Gastroesophageal sphincter (tissue), 4 donors: ENCODE measurements at regions not wholly inside any gene's neighbourhood (a gene's known extent, or its start where the extent isn't known, plus 50 kb on each side); places are given as distances from the start of the nearest gene placed in this dataset.
"Not testable (repeated sequence)": the region's sequence is repeated elsewhere in the genome, so short reads cannot be mapped to it uniquely, and the experiment has no call there.

ENCODE experiments used
- ATAC-seq: fragments of 150-250 bp; one replicate; pipeline ENCODE4 v1.9.1; 2016; ENCODE audit warnings: mild to moderate bottlenecking, moderate library complexity
- H3K27ac ChIP-seq, 4 donors: fragments of 200-600 bp; sonication (generic) in 3 of 4; 1 replicate in 3 of 4; 2 replicates in 1 of 4; pipeline ENCODE4 v1.5.1; 2016 to 2019
- H3K27me3 ChIP-seq: fragments of 200-600 bp; sonication (generic); one replicate; pipeline ENCODE4 v1.5.1; 2019
- H3K36me3 ChIP-seq, 2 donors: fragments of 200-600 bp; sonication (generic); one replicate each; pipeline ENCODE4 v1.5.1; 2019; ENCODE audit warnings: control low read depth in 1 of 2
- H3K4me1 ChIP-seq, 3 donors: fragments of 200-600 bp; sonication (generic); 1 replicate in 2 of 3; 2 replicates in 1 of 3; pipeline ENCODE4 v1.5.1; 2016 to 2019; ENCODE audit warnings: control low read depth in 2 of 3
- H3K4me3 ChIP-seq, 2 donors: fragments of 200-600 bp; sonication (generic); one replicate each; pipeline ENCODE4 v1.5.1; 2019; ENCODE audit warnings: mild to moderate bottlenecking in 1 of 2, moderate library complexity in 1 of 2
- H3K9me3 ChIP-seq, 3 donors: fragments of 200-600 bp; sonication (generic); one replicate each; pipeline ENCODE4 v1.5.1; 2017 to 2019; ENCODE audit warnings: control low read depth in 2 of 3
- EP300 ChIP-seq: sonication (generic); formaldehyde crosslinking; IDR thresholded peaks from one replicate; pipeline ENCODE4 v1.6.1; 2017; ENCODE audit warnings: antibody characterized with exemption, mild to moderate bottlenecking
- POLR2A ChIP-seq, 2 donors: fragments of 450-650 bp; IDR thresholded peaks; one replicate each; pipeline ENCODE4 v1.6.1; 2017; ENCODE audit warnings: antibody characterized with exemption in 2 of 2, mild to moderate bottlenecking in 2 of 2, moderate library complexity in 1 of 2
- POLR2AphosphoS5 ChIP-seq: sonication (generic); formaldehyde crosslinking; IDR thresholded peaks from one replicate; pipeline ENCODE4 v1.6.1; 2017; ENCODE audit warnings: antibody characterized with exemption
- WGBS, 2 donors: methylation state at CpG; one replicate each; pipeline ENCODE4 v1.1.5; 2018; ENCODE audit warnings: low coverage in 1 of 2; 5-methylcytosine and 5-hydroxymethylcytosine counted together
- TF ChIP-seq, protein P1 (sequence below), 4 experiments: fragments of 200-600 bp in 2 of 4; fragments of 450-650 bp in 2 of 4; sonication (generic) in 1 of 4; IDR thresholded peaks; one replicate each; pipeline ENCODE4 v1.5.1; 2017 to 2019; ENCODE audit warnings: antibody characterized with exemption in 4 of 4, mild to moderate bottlenecking in 2 of 4, moderate library complexity in 2 of 4

DNA sequence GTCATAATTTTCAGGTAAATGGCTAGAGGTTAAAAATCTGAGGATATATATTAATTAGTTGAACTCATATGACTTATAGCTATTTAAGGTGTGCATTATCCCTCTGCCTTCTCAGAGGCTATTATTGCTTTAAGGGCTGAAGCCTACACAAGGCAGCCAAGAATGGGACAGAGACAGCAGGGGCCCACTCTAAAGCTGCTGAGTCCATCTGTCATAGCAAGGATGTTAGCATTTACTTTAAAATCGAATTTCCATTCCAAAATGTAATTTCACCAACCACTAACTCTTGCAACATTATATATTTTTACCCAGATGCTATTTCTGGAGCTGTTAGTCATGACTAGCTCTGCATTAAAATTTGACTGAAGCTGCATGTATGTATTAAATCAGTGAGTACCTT, 236.3 kb upstream of the FSIP2 start:
- 30 to 42% methylated on average over 1 of the region's 1 CpG for WGBS, 2 donors
- no peaks in the 10 kb centered on the region for H3K27me3 ChIP-seq
- TF ChIP-seq, protein P1, sequence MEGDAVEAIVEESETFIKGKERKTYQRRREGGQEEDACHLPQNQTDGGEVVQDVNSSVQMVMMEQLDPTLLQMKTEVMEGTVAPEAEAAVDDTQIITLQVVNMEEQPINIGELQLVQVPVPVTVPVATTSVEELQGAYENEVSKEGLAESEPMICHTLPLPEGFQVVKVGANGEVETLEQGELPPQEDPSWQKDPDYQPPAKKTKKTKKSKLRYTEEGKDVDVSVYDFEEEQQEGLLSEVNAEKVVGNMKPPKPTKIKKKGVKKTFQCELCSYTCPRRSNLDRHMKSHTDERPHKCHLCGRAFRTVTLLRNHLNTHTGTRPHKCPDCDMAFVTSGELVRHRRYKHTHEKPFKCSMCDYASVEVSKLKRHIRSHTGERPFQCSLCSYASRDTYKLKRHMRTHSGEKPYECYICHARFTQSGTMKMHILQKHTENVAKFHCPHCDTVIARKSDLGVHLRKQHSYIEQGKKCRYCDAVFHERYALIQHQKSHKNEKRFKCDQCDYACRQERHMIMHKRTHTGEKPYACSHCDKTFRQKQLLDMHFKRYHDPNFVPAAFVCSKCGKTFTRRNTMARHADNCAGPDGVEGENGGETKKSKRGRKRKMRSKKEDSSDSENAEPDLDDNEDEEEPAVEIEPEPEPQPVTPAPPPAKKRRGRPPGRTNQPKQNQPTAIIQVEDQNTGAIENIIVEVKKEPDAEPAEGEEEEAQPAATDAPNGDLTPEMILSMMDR (IDR thresholded peaks at IDR 0.05) = no peak
- TF ChIP-seq EP300 = no peak
- H3K27ac ChIP-seq = no peak overlapping the region
- no peak overlapping the region for H3K4me3 ChIP-seq
- H3K36me3 ChIP-seq = no peaks in the 10 kb centered on the region
- no peak for ATAC-seq
- H3K4me1 ChIP-seq = no peaks in the 10 kb centered on the region
- H3K9me3 ChIP-seq = peaks cover 0 to 24% (median 0%) of the 10 kb centered on the region in 3 donors

DNA sequence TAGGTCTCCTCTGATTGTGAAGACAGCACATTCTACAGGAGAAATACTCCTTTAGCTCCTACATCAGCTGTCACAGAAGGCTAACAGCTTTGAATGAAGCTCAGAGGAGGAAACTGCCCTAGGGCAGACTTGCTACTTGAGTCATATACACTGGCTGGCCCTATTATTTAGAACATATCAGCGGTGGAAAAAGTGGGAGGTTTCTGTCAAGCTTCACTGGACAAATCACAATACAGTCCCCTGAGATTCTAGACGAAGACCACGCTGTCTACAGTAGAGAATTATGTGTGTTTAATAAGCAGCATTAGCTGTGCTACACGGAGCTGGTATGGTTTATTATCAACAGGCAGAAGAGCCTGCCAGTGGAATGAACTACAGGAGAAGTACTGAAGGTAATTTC, 230.9 kb upstream of the FSIP2 start:
- Histone ChIP-seq H3K9me3 (peaks cover 0 to 62% (median 0%) of the 10 kb centered on the region in 3 donors), H3K36me3 (no peaks in the 10 kb centered on the region), H3K4me3 (no peak overlapping the region), H3K27ac (no peak overlapping the region), H3K4me1 (no peaks in the 10 kb centered on the region), H3K27me3 (no peaks in the 10 kb centered on the region)
- ATAC-seq = no peak
- WGBS, 2 donors = 33 to 48% methylated on average over 3 to 4 of the region's 4 CpGs
- TF ChIP-seq POLR2A (IDR thresholded peaks at IDR 0.05) = no peak
- TF ChIP-seq POLR2AphosphoS5 = no peak
- TF ChIP-seq, protein P1 (IDR thresholded peaks at IDR 0.05) = no peak
- TF ChIP-seq EP300 = no peak

DNA sequence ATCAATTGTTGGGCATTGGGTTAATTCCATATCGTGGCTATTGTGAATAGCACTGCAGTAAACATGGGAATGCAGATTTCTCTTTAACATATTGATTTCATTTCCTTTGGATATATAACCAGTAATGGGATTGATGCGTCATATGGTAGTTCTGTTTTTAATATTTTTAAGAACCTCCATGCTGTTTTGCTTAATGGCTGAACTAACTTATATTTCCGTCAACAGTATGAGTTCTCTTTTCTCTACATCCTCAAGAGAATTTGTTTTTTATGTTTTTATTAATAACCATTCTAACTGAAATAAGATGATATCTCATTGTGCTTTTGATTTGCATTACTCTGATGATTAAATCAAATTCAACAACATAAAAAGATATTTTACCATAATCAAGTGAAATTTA, 228.5 kb upstream of the FSIP2 start:
- H3K36me3 ChIP-seq = no peaks in the 10 kb centered on the region
- H3K9me3 ChIP-seq = peaks cover 0 to 64% (median 0%) of the 10 kb centered on the region in 3 donors
- no peak for ATAC-seq
- no peak for TF ChIP-seq POLR2AphosphoS5
- no peak for TF ChIP-seq POLR2A (IDR thresholded peaks at IDR 0.05)
- TF ChIP-seq, protein P1 (IDR thresholded peaks at IDR 0.05) = no peak
- no peak for TF ChIP-seq EP300
- no peaks in the 10 kb centered on the region for H3K4me1 ChIP-seq
- H3K27me3 ChIP-seq = no peaks in the 10 kb centered on the region
- WGBS, 2 donors = 88 to 100% methylated on average over 2 to 3 of the region's 3 CpGs
- no peak overlapping the region for H3K27ac ChIP-seq
- H3K4me3 ChIP-seq = no peak overlapping the region

DNA sequence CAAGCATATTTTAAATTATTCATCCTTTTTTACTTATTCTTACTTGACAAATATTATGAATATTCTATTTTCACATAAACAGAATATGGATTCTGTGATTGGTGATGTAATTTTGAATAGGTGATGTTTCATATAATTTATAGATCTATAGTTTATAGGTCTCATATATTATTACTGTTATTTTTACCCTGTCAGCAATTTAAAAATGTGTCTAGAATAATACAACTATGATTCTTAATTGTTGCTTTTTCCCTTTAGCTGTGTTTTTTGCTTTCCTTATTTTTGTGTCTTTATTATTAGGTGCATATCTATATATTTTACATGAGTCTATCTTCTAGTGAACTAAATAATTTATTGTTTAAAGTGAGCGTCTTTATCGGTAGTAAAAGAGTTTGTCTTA, 226.7 kb upstream of the FSIP2 start:
- TF ChIP-seq, protein P1 (IDR thresholded peaks at IDR 0.05) = no peak
- TF ChIP-seq EP300 = no peak
- no peak for TF ChIP-seq POLR2AphosphoS5
- no peak for TF ChIP-seq POLR2A (IDR thresholded peaks at IDR 0.05)
- peaks cover 0 to 73% (median 0%) of the 10 kb centered on the region in 3 donors for H3K9me3 ChIP-seq
- H3K4me1 ChIP-seq = no peaks in the 10 kb centered on the region
- H3K27me3 ChIP-seq = no peaks in the 10 kb centered on the region
- 96 to 100% methylated on average over 2 of the region's 2 CpGs for WGBS, 2 donors
- no peak overlapping the region for H3K27ac ChIP-seq
- ATAC-seq = no peak
- no peak overlapping the region for H3K4me3 ChIP-seq
- no peaks in the 10 kb centered on the region for H3K36me3 ChIP-seq

DNA sequence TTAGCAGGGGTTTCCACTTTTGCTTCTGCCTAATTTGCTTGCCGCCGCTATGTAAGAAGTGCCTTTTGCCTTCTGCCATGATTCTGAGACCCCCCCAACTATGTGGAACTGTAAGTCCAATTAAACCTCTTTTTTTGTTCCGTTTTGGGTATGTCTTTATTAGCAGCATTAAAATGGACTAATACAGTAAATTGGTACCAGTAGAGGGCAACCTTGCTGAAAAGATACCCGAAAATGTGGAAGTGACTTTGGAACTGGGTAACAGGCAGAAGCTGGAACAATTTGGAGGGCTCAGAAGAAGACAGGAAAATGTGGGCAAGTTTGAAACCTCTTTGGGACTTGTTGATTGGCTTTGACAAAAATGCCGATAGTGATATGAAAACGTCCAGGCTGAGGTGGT, 216.1 kb upstream of the FSIP2 start:
- Histone ChIP-seq H3K27me3 (no peaks in the 10 kb centered on the region), H3K4me3 (no peak overlapping the region), H3K36me3 (no peaks in the 10 kb centered on the region), H3K4me1 (no peaks in the 10 kb centered on the region), H3K9me3 (peaks cover 0 to 30% (median 0%) of the 10 kb centered on the region in 3 donors), H3K27ac (no peak overlapping the region)
- TF ChIP-seq EP300 (no peak), POLR2AphosphoS5 (no peak), POLR2A (IDR thresholded peaks at IDR 0.05) (no peak)
- TF ChIP-seq, protein P1 (IDR thresholded peaks at IDR 0.05) = no peak
- no peak for ATAC-seq
- 77 to 84% methylated on average over 4 to 6 of the region's 6 CpGs for WGBS, 2 donors

DNA sequence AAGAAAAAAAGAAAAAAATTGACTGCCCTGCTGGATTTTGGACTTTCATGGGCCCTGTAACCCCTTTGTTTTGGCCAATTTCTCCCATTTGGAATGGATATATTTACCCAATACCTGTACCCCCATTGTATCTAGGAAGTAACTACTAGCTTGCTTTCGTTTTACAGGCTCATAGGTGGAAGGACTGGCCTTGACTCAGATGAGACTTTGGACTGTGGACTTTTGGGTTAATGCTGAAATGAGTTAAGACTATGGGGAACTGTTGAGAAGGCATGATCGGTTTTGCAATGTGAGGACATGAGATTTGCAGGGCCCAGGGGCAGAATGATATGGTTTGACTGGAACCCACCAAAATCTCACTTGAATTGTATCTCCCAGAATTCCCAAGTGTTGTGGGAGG, 214.4 kb upstream of the FSIP2 start:
- not testable (repeated sequence) for H3K4me1 ChIP-seq, H3K27ac ChIP-seq, H3K4me3 ChIP-seq, H3K27me3 ChIP-seq, ATAC-seq, H3K36me3 ChIP-seq
- whole genome bisulfite sequencing, 2 donors = 100% methylated on average over 1 of the region's 2 CpGs
- H3K9me3 ChIP-seq = peaks cover 0 to 22% (median 0%) of the 10 kb centered on the region in 3 donors
